Neural progenitor cell (in vitro differentiated cells): ENCODE measurements at regions not wholly inside any gene's neighbourhood (a gene's known extent, or its start where the extent isn't known, plus 50 kb on each side); places are given as distances from the start of the nearest gene placed in this dataset.

Experiments used
- DNase-seq: peaks from one replicate; pipeline ENCODE4 v3.0.0-alpha.2; 2016; ENCODE audit warnings: low spot score
- H2AFZ ChIP-seq: fragments of 200-600 bp; sonication (generic); replicated peaks from 2 replicates; pipeline ENCODE4 v1.6.1; 2016; ENCODE audit warnings: antibody characterized with exemption
- H3F3A ChIP-seq: fragments of 200-600 bp; sonication (generic); 2 replicates; pipeline ENCODE4 v1.6.1; 2016; ENCODE audit warnings: antibody characterized with exemption, low read depth
- H3K27ac ChIP-seq: fragments of 200-600 bp; sonication (generic); 2 replicates; pipeline ENCODE4 v1.5.1; 2016; ENCODE audit warnings: mild to moderate bottlenecking
- H3K27me3 ChIP-seq: fragments of 200-600 bp; sonication (generic); 2 replicates; pipeline ENCODE4 v1.6.1; 2016; ENCODE audit warnings: mild to moderate bottlenecking, moderate library complexity
- H3K36me3 ChIP-seq: fragments of 200-600 bp; sonication (generic); 2 replicates; pipeline ENCODE4 v1.5.1; 2016
- H3K4me1 ChIP-seq: fragments of 200-600 bp; sonication (generic); 2 replicates; pipeline ENCODE4 v1.6.1; 2016; ENCODE audit warnings: mixed run types
- H3K4me2 ChIP-seq: fragments of 200-600 bp; sonication (generic); 2 replicates; pipeline ENCODE4 v1.6.1; 2016
- H3K4me3 ChIP-seq: fragments of 200-600 bp; sonication (generic); 2 replicates; pipeline ENCODE4 v1.5.1; 2016
- H3K79me2 ChIP-seq: fragments of 200-600 bp; sonication (generic); 2 replicates; pipeline ENCODE4 v1.6.1; 2016; ENCODE audit warnings: low read depth
- H3K9ac ChIP-seq: fragments of 200-600 bp; sonication (generic); 2 replicates; pipeline ENCODE4 v1.6.1; 2016
- H3K9me3 ChIP-seq: fragments of 200-600 bp; sonication (generic); 2 replicates; pipeline ENCODE4 v1.5.1; 2016; ENCODE audit warnings: low read depth
- H4K20me1 ChIP-seq: fragments of 200-600 bp; sonication (generic); 2 replicates; pipeline ENCODE4 v1.6.1; 2016; ENCODE audit warnings: low read depth
- H3K27ac Mint-ChIP-seq: 3 replicates; pipeline ENCODE4 v1.8.0; 2021; ENCODE audit warnings: mixed read lengths
- H3K27me3 Mint-ChIP-seq: 2 replicates; pipeline ENCODE4 v1.8.0; 2022; ENCODE audit warnings: low read depth, mild to moderate bottlenecking, inconsistent platforms, moderate library complexity, mixed read lengths; ENCODE audit not compliant: insufficient read depth
- H3K36me3 Mint-ChIP-seq: 3 replicates; pipeline ENCODE4 v1.8.0; 2021; ENCODE audit warnings: mixed read lengths
- H3K4me1 Mint-ChIP-seq: 3 replicates; pipeline ENCODE4 v1.8.0; 2021; ENCODE audit warnings: mixed read lengths
- H3K4me3 Mint-ChIP-seq: 3 replicates; pipeline ENCODE4 v1.8.0; 2021; ENCODE audit warnings: mild to moderate bottlenecking, moderate library complexity, mixed read lengths
- H3K9me3 Mint-ChIP-seq: 3 replicates; pipeline ENCODE4 v1.8.0; 2020; ENCODE audit warnings: mixed read lengths
- CTCF ChIP-seq: fragments of 200-600 bp; sonication (generic); IDR thresholded peaks from 2 replicates; pipeline ENCODE4 v1.5.1; 2017; ENCODE audit warnings: antibody characterized with exemption, mild to moderate bottlenecking
- EZH2 ChIP-seq: fragments of 200-600 bp; sonication (generic); IDR thresholded peaks from 2 replicates; pipeline ENCODE4 v1.6.1; 2017; ENCODE audit warnings: antibody characterized with exemption, mild to moderate bottlenecking, moderate library complexity
- EZH2phosphoT487 ChIP-seq: fragments of 200-600 bp; sonication (generic); IDR thresholded peaks from 2 replicates; pipeline ENCODE4 v1.6.1; 2017; ENCODE audit warnings: antibody characterized with exemption

DNA sequence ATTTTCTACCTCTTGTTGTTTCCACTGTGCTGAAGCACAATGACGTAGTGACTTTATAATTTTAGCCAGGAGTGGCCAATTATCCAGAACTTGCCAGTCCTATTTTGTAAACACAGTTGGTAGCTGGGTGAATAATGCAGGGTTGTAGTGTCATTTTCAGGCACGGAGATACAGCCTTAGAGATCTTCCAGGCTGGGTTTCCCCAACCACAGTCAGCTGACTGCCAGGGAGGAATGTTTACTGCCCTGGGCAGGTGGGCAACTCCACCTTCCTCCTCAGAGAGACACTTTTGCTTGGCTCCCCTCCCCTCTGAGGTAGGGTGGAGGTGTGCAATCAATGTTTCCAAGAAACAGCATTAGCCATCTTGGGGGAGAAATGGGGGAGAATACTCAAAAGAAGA, 228.1 kb upstream of the NR4A3 start:
- H3K36me3 Mint-ChIP-seq = no peaks in the 10 kb centered on the region
- H3F3A ChIP-seq = no peaks in the 10 kb centered on the region
- DNase-seq = no peak
- H3K9me3 ChIP-seq = no peaks in the 10 kb centered on the region
- no peaks in the 10 kb centered on the region for H3K4me1 Mint-ChIP-seq
- no peaks in the 10 kb centered on the region for H3K9me3 Mint-ChIP-seq
- no peaks in the 10 kb centered on the region for H3K36me3 ChIP-seq
- H3K4me1 ChIP-seq = no peaks in the 10 kb centered on the region
- H3K27ac ChIP-seq = no peak overlapping the region
- no peak overlapping the region for H2AFZ ChIP-seq
- H4K20me1 ChIP-seq = no peaks in the 10 kb centered on the region
- H3K4me3 ChIP-seq = no peak overlapping the region
- H3K79me2 ChIP-seq = no peaks in the 10 kb centered on the region
- no peak overlapping the region for H3K9ac ChIP-seq
- no peak overlapping the region for H3K27ac Mint-ChIP-seq
- no peaks in the 10 kb centered on the region for H3K27me3 Mint-ChIP-seq
- no peak overlapping the region for H3K4me3 Mint-ChIP-seq
- no peak overlapping the region for H3K4me2 ChIP-seq
- no peaks in the 10 kb centered on the region for H3K27me3 ChIP-seq
- TF ChIP-seq CTCF (no peak), EZH2 (no peak), EZH2phosphoT487 (no peak)

DNA sequence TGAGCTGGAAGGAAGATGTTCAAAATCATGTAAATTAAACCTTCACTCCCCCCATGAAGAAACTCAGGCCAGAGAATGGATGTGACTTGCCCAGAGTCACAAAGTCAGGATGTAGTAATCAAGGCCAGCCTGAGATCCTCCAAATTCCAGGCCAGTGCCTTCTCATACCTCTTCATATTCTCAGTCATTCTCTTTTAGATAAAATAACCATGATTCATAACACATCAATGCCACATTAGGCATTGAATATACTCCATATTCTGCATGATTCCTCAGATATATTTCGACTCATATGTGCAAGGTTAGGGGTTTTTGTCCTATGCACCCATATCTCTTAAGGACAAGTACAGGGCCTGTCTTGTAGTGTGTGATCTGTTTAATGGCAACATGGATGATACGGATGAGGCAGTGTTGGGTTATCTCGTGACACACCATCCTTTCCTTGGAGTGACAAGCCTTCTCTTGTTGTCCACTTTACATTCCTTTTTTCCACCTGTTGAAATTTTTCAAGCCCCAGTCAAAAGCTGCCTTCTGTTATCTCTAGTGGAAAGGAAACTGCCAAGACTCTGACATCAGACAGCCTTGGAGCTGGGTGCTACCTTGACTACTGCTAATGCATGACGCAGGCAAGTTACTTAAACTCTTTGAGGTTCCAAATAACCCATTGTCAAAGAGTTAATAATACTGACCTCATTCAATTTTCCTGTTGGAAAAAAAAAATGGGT, 227.5 kb upstream of the NR4A3 start:
- Histone ChIP-seq H3K36me3 (no peaks in the 10 kb centered on the region), H3K4me1 (no peaks in the 10 kb centered on the region), H3K27ac (no peak overlapping the region), H3K27me3 (no peaks in the 10 kb centered on the region), H3F3A (no peaks in the 10 kb centered on the region), H4K20me1 (no peaks in the 10 kb centered on the region), H2AFZ (no peak overlapping the region), H3K79me2 (no peaks in the 10 kb centered on the region), H3K4me3 (no peak overlapping the region), H3K9me3 (no peaks in the 10 kb centered on the region), H3K4me2 (no peak overlapping the region), H3K9ac (no peak overlapping the region)
- H3K4me1 Mint-ChIP-seq = no peaks in the 10 kb centered on the region
- H3K4me3 Mint-ChIP-seq = no peak overlapping the region
- H3K27ac Mint-ChIP-seq = no peak overlapping the region
- H3K27me3 Mint-ChIP-seq = no peaks in the 10 kb centered on the region
- no peaks in the 10 kb centered on the region for H3K9me3 Mint-ChIP-seq
- H3K36me3 Mint-ChIP-seq = no peaks in the 10 kb centered on the region
- DNase-seq = no peak
- TF ChIP-seq EZH2 (no peak), EZH2phosphoT487 (no peak), CTCF (no peak)

DNA sequence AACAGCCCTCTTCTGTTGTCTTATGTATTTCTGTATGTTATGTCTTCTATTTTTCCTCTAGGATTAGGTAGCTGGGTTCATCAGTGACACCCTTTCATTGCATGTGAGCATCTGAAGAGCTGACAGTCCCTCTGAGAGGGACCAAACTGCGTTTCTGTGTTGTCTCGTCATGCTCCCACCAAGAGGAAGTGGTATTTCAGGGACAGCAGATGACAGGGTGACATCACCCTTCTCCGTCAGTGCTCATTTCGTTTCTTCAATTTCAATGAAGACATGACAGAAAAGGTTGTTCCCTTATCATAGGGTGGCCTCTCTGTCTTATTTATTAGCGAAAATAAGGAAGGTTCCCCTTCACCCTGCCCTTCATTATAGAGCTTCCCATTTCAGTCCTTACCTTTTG, 225.9 kb upstream of the NR4A3 start:
- TF ChIP-seq EZH2phosphoT487 (no peak), EZH2 (no peak), CTCF (no peak)
- H3K27me3 ChIP-seq = no peaks in the 10 kb centered on the region

More for the DNA sequence above, 225.9 kb upstream of the NR4A3 start:
- H3K9me3 Mint-ChIP-seq = no peaks in the 10 kb centered on the region
- no peak overlapping the region for H3K4me3 Mint-ChIP-seq
- no peaks in the 10 kb centered on the region for H3K4me1 Mint-ChIP-seq
- H3K79me2 ChIP-seq = no peaks in the 10 kb centered on the region
- H3K27ac Mint-ChIP-seq = no peak overlapping the region
- no peaks in the 10 kb centered on the region for H3F3A ChIP-seq
- no peaks in the 10 kb centered on the region for H3K27me3 Mint-ChIP-seq
- no peak overlapping the region for H3K9ac ChIP-seq
- H3K36me3 Mint-ChIP-seq = no peaks in the 10 kb centered on the region
- no peaks in the 10 kb centered on the region for H4K20me1 ChIP-seq
- no peak overlapping the region for H3K27ac ChIP-seq
- DNase-seq = no peak
- no peaks in the 10 kb centered on the region for H3K36me3 ChIP-seq
- no peaks in the 10 kb centered on the region for H3K4me1 ChIP-seq
- H3K4me2 ChIP-seq = no peak overlapping the region
- H3K4me3 ChIP-seq = no peak overlapping the region
- no peak overlapping the region for H2AFZ ChIP-seq
- no peaks in the 10 kb centered on the region for H3K9me3 ChIP-seq
